H9 (cell line): ENCODE measurements at regions not wholly inside any gene's neighbourhood (a gene's known extent, or its start where the extent isn't known, plus 50 kb on each side); places are given as distances from the start of the nearest gene placed in this dataset.

ENCODE experiments used
- DNase-seq: peaks from one replicate; pipeline ENCODE4 v3.0.0-alpha.2; 2017
- H2AFZ ChIP-seq: one replicate; pipeline ENCODE4 v1.6.1; 2013; ENCODE audit warnings: mild to moderate bottlenecking, low read length, control low read depth, moderate library complexity
- H2AK5ac ChIP-seq: 2 replicates; pipeline ENCODE4 v1.6.1; 2013; ENCODE audit warnings: low read length, control low read depth, mixed read lengths; ENCODE audit not compliant: insufficient read length
- H2BK120ac ChIP-seq: one replicate; pipeline ENCODE4 v1.6.1; 2013; ENCODE audit warnings: low read depth, mild to moderate bottlenecking, low read length, control low read depth, inconsistent platforms; ENCODE audit not compliant: poor library complexity, severe bottlenecking
- H2BK12ac ChIP-seq: 2 replicates; pipeline ENCODE4 v1.6.1; 2013; ENCODE audit warnings: low read length, control low read depth, mixed read lengths, low read depth; ENCODE audit not compliant: insufficient read length
- H2BK15ac ChIP-seq: 2 replicates; pipeline ENCODE4 v1.6.1; 2013; ENCODE audit warnings: low read depth, low read length, control low read depth
- H2BK20ac ChIP-seq: one replicate; pipeline ENCODE4 v1.6.1; 2013; ENCODE audit warnings: low read depth, mild to moderate bottlenecking, low read length, control low read depth, inconsistent platforms; ENCODE audit not compliant: poor library complexity, severe bottlenecking
- H2BK5ac ChIP-seq: 2 replicates; pipeline ENCODE4 v1.6.1; 2013; ENCODE audit warnings: low read length, control low read depth, mixed read lengths; ENCODE audit not compliant: insufficient read length
- H3K14ac ChIP-seq: 2 replicates; pipeline ENCODE4 v1.6.1; 2013; ENCODE audit warnings: low read length, control low read depth; ENCODE audit not compliant: insufficient read depth
- H3K18ac ChIP-seq: 2 replicates; pipeline ENCODE4 v1.6.1; 2013; ENCODE audit warnings: low read depth, mild to moderate bottlenecking, mixed read lengths, low read length, control low read depth; ENCODE audit not compliant: insufficient read length
- H3K23ac ChIP-seq: 2 replicates; pipeline ENCODE4 v1.6.1; 2013; ENCODE audit warnings: low read length, control low read depth, mixed read lengths, low read depth; ENCODE audit not compliant: insufficient read length
- H3K23me2 ChIP-seq: 2 replicates; pipeline ENCODE4 v1.6.1; 2013; ENCODE audit warnings: low read depth, mild to moderate bottlenecking, mixed read lengths, low read length, control low read depth; ENCODE audit not compliant: insufficient read length, poor library complexity, severe bottlenecking
- H3K27ac ChIP-seq: 2 replicates; pipeline ENCODE4 v1.5.1; 2013; ENCODE audit warnings: low read length, control low read depth, mixed read lengths, low read depth; ENCODE audit not compliant: insufficient read length
- H3K27me3 ChIP-seq: 2 replicates; pipeline ENCODE4 v1.6.1; 2013; ENCODE audit warnings: low read length, control low read depth, inconsistent platforms; ENCODE audit not compliant: insufficient read depth
- H3K4ac ChIP-seq: 2 replicates; pipeline ENCODE4 v1.6.1; 2013; ENCODE audit warnings: low read depth, mild to moderate bottlenecking, control low read depth, inconsistent platforms, low read length, moderate library complexity
- H3K4me1 ChIP-seq: 2 replicates; pipeline ENCODE4 v1.6.1; 2013; ENCODE audit warnings: low read length, control low read depth, inconsistent platforms; ENCODE audit not compliant: insufficient read depth
- H3K4me2 ChIP-seq: 2 replicates; pipeline ENCODE4 v1.6.1; 2013; ENCODE audit warnings: low read length, control low read depth, mixed read lengths; ENCODE audit not compliant: insufficient read length, insufficient read depth
- H3K56ac ChIP-seq: 2 replicates; pipeline ENCODE4 v1.6.1; 2013; ENCODE audit warnings: low read depth, mild to moderate bottlenecking, mixed read lengths, low read length, control low read depth; ENCODE audit not compliant: insufficient read length
- H3K79me1 ChIP-seq: 2 replicates; pipeline ENCODE4 v1.6.1; 2013; ENCODE audit warnings: low read depth, mild to moderate bottlenecking, moderate library complexity, low read length, control low read depth, inconsistent platforms; ENCODE audit not compliant: insufficient read depth, poor library complexity, severe bottlenecking
- H3K79me2 ChIP-seq: 2 replicates; pipeline ENCODE4 v1.6.1; 2013; ENCODE audit warnings: low read length, control low read depth, inconsistent platforms; ENCODE audit not compliant: insufficient read depth
- H3K9ac ChIP-seq: 2 replicates; pipeline ENCODE4 v1.6.1; 2013; ENCODE audit warnings: low read length, control low read depth, mixed read lengths; ENCODE audit not compliant: insufficient read length; ENCODE audit errors: extremely low read depth
- H3K9me3 ChIP-seq: one replicate; pipeline ENCODE4 v1.6.1; 2013; ENCODE audit warnings: low read depth, low read length, inconsistent platforms; ENCODE audit not compliant: control insufficient read depth
- H3T11ph ChIP-seq: one replicate; pipeline ENCODE4 v1.6.1; 2013; ENCODE audit warnings: mild to moderate bottlenecking, low read length, control low read depth, inconsistent platforms
- H4K20me1 ChIP-seq: one replicate; pipeline ENCODE4 v1.6.1; 2013; ENCODE audit not compliant: control insufficient read depth, insufficient read length, insufficient read depth
- H4K5ac ChIP-seq: 2 replicates; pipeline ENCODE4 v1.6.1; 2013; ENCODE audit warnings: low read depth, mild to moderate bottlenecking, mixed read lengths, low read length, control low read depth; ENCODE audit not compliant: insufficient read length
- H4K8ac ChIP-seq: replicated peaks from 2 replicates; pipeline ENCODE4 v1.6.1; 2013; ENCODE audit warnings: low read length, control low read depth, mixed read lengths, low read depth; ENCODE audit not compliant: insufficient read length
- H4K91ac ChIP-seq: 2 replicates; pipeline ENCODE4 v1.6.1; 2013; ENCODE audit warnings: low read depth, mild to moderate bottlenecking, moderate library complexity, mixed read lengths, low read length, control low read depth; ENCODE audit not compliant: insufficient read length
- H3K27ac Mint-ChIP-seq, 3 experiments: 2 replicates in 2 of 3; 3 replicates in 1 of 3; pipeline ENCODE4 v1.8.0; 2020 to 2021; ENCODE audit warnings: mixed read lengths in 3 of 3, mild to moderate bottlenecking in 1 of 3, moderate library complexity in 1 of 3
- H3K27me3 Mint-ChIP-seq: 2 replicates; pipeline ENCODE4 v1.8.0; 2021; ENCODE audit warnings: low read depth, mild to moderate bottlenecking, moderate library complexity, mixed read lengths
- H3K36me3 Mint-ChIP-seq, 3 experiments: 2 replicates in 2 of 3; 3 replicates in 1 of 3; pipeline ENCODE4 v1.8.0; 2020 to 2021; ENCODE audit warnings: low read depth in 3 of 3, mixed read lengths in 3 of 3; ENCODE audit not compliant: insufficient read depth in 1 of 3
- H3K4me1 Mint-ChIP-seq, 2 experiments: 2 replicates each; pipeline ENCODE4 v1.8.0; 2020; ENCODE audit warnings: mixed read lengths in 2 of 2
- H3K4me3 Mint-ChIP-seq, 2 experiments: 2 replicates in 1 of 2; 3 replicates in 1 of 2; pipeline ENCODE4 v1.8.0; 2020 to 2021; ENCODE audit warnings: mild to moderate bottlenecking in 2 of 2, mixed read lengths in 2 of 2, moderate library complexity in 1 of 2
- H3K9me3 Mint-ChIP-seq, 2 experiments: 2 replicates in 1 of 2; 3 replicates in 1 of 2; pipeline ENCODE4 v1.8.0; 2020; ENCODE audit warnings: mild to moderate bottlenecking in 2 of 2, mixed read lengths in 2 of 2, moderate library complexity in 1 of 2
- CTCF ChIP-seq: fragments of 200-600 bp; sonication (generic); conservative IDR thresholded peaks from 3 replicates; pipeline ENCODE4 v1.8.0; 2021; ENCODE audit warnings: antibody characterized with exemption, mild to moderate bottlenecking
- WGBS: extraction: QIAGEN DNeasy Blood & Tissue Kit; methylation state at CpG from one replicate; pipeline ENCODE4 v1.1.7; 2013; ENCODE audit warnings: missing lambda C conversion rate, low lambda C conversion rate, mixed read lengths; ENCODE audit not compliant: insufficient read length; ENCODE audit errors: extremely low coverage; 5-methylcytosine and 5-hydroxymethylcytosine counted together

GRCh38 chr22:49658902-49659280 lies 168.8 kb downstream of the BRD1 start:
- Mint-ChIP-seq H3K27ac (peak overlapping the region in 1 of 3 experiments; percentile 93; a peak in 1 of 7 replicates), H3K36me3 (no peaks in the 10 kb centered on the region), H3K27me3 (peaks cover 10% of the 10 kb centered on the region), H3K4me3 (no peak overlapping the region), H3K4me1 (peaks cover 22 to 37% of the 10 kb centered on the region in 2 experiments), H3K9me3 (no peaks in the 10 kb centered on the region)
- no CpG with 5 or more reads among the region's 9 CpGs for WGBS
- H2BK15ac ChIP-seq: no peak overlapping the region
- H2BK20ac ChIP-seq: no peak overlapping the region
- H3K9ac ChIP-seq: no peak overlapping the region
- H2BK12ac ChIP-seq: no peak overlapping the region
- H3K79me2 ChIP-seq: no peaks in the 10 kb centered on the region
- H3T11ph ChIP-seq: no peak overlapping the region
- H4K5ac ChIP-seq: no peak overlapping the region
- TF ChIP-seq CTCF: no peak
- no peaks in the 10 kb centered on the region for H3K9me3 ChIP-seq
- H4K8ac ChIP-seq: no peak overlapping the region
- H4K20me1 ChIP-seq: no peaks in the 10 kb centered on the region
- H3K79me1 ChIP-seq: no peaks in the 10 kb centered on the region
- H3K18ac ChIP-seq: no peak overlapping the region
- H3K27ac ChIP-seq: no peak overlapping the region
- H2AK5ac ChIP-seq: no peak overlapping the region
- no peak overlapping the region for H3K4ac ChIP-seq
- no peak overlapping the region; the same call in 1 of the 2 replicates for H3K14ac ChIP-seq
- H3K23me2 ChIP-seq: peaks cover 3% of the 10 kb centered on the region
- no peak overlapping the region for H3K23ac ChIP-seq
- no peaks in the 10 kb centered on the region for H3K27me3 ChIP-seq
- no peak overlapping the region for H2AFZ ChIP-seq
- H3K56ac ChIP-seq: no peak overlapping the region
- H3K4me1 ChIP-seq: no peaks in the 10 kb centered on the region; the same call in 1 of the 2 replicates
- H4K91ac ChIP-seq: no peak overlapping the region
- H2BK5ac ChIP-seq: no peak overlapping the region
- no peak for DNase-seq
- no peak overlapping the region for H2BK120ac ChIP-seq
- H3K4me2 ChIP-seq: no peak overlapping the region
